ENCODE measurements at regions not wholly inside any gene's neighbourhood (a gene's known extent, or its start where the extent isn't known, plus 50 kb on each side); places are given as distances from the start of the nearest gene placed in this dataset.

- no peak for DNase-seq (ENCODE audit: low read depth)
- H3K4me3 ChIP-seq (ENCODE audit: low read depth, low read length), result no peak overlapping the region
- TF ChIP-seq CTCF (conservative IDR thresholded peaks at IDR 0.05; ENCODE audit: low read depth, low read length), result no peak
Measured at GRCh38 chr3:28978092-28978491, 302.8 kb upstream of the RBMS3 start.

GRCh38 chr3:28980131-28980530 is 300.7 kb upstream of the RBMS3 start:
- TF ChIP-seq CTCF (conservative IDR thresholded peaks at IDR 0.05; ENCODE audit: low read depth, low read length), result no peak
- DNase-seq (ENCODE audit: low read depth), result no peak

GRCh38 chr3:28980631-28981030 is 300.2 kb upstream of the RBMS3 start:
- H3K4me3 ChIP-seq (ENCODE audit: low read depth, low read length), result no peak overlapping the region
- no peak for DNase-seq (ENCODE audit: low read depth)
- TF ChIP-seq CTCF (conservative IDR thresholded peaks at IDR 0.05; ENCODE audit: low read depth, low read length), result no peak

More at GRCh38 chr3:28980131-28980530, 300.7 kb upstream of the RBMS3 start:
- no peak overlapping the region for H3K4me3 ChIP-seq (ENCODE audit: low read depth, low read length)

- no peak overlapping the region for H3K4me3 ChIP-seq (ENCODE audit: low read depth, low read length)
- DNase-seq (ENCODE audit: low read depth), result no peak
- no peak for TF ChIP-seq CTCF (conservative IDR thresholded peaks at IDR 0.05; ENCODE audit: low read depth, low read length)
Measured at GRCh38 chr3:28982906-28983305, 298.0 kb upstream of the RBMS3 start.

GRCh38 chr3:28986922-28987321 is 293.9 kb upstream of the RBMS3 start:
- DNase-seq (ENCODE audit: low read depth), result no peak
- TF ChIP-seq CTCF (conservative IDR thresholded peaks at IDR 0.05; ENCODE audit: low read depth, low read length), result no peak
- no peak overlapping the region for H3K4me3 ChIP-seq (ENCODE audit: low read depth, low read length)

GRCh38 chr3:28989646-28990089 is 291.2 kb upstream of the RBMS3 start:
- no peak overlapping the region for H3K4me3 ChIP-seq (ENCODE audit: low read depth, low read length)
- DNase-seq (ENCODE audit: low read depth), result no peak
- no peak for TF ChIP-seq CTCF (conservative IDR thresholded peaks at IDR 0.05; ENCODE audit: low read depth, low read length)

- DNase-seq (ENCODE audit: low read depth), result no peak
- no peak for TF ChIP-seq CTCF (conservative IDR thresholded peaks at IDR 0.05; ENCODE audit: low read depth, low read length)
- H3K4me3 ChIP-seq (ENCODE audit: low read depth, low read length), result no peak overlapping the region
Measured at GRCh38 chr3:28994161-28994905, 286.5 kb upstream of the RBMS3 start.

Measured in epithelial cell of proximal tubule (primary cell).